Endothelial cell of umbilical vein (primary cell): ENCODE measurements at regions not wholly inside any gene's neighbourhood (a gene's known extent, or its start where the extent isn't known, plus 50 kb on each side); places are given as distances from the start of the nearest gene placed in this dataset.

ENCODE experiments used
- CTCF ChIP-seq, 2 donors: IDR thresholded peaks; 1 replicate in 1 of 2; 2 replicates in 1 of 2; pipeline ENCODE4 v1.5.1; 2011; ENCODE audit warnings: low read length in 2 of 2, mild to moderate bottlenecking in 2 of 2, moderate library complexity in 2 of 2, control low read depth in 1 of 2, inconsistent platforms in 1 of 2, low read depth in 1 of 2; ENCODE audit not compliant: insufficient read depth in 1 of 2; ENCODE audit errors: extremely low read depth in 1 of 2
- POLR2A ChIP-seq: IDR thresholded peaks from 2 replicates; pipeline ENCODE4 v1.6.1; 2012; ENCODE audit warnings: low read depth, mild to moderate bottlenecking, control low read depth, low read length
- POLR2AphosphoS5 ChIP-seq: IDR thresholded peaks from 2 replicates; pipeline ENCODE4 v1.6.1; 2012; ENCODE audit warnings: low read depth, mild to moderate bottlenecking, control low read depth, low read length, moderate library complexity; ENCODE audit not compliant: insufficient read depth

GRCh38 chr10:78547397-78547796 is 513.7 kb downstream of the RPS24 start:
- no peak for TF ChIP-seq CTCF (IDR thresholded peaks at IDR 0.05; ENCODE audit: extremely low read depth in 1 of 2, insufficient read depth in 1 of 2, low read depth in 1 of 2, low read length in 2 of 2)
- TF ChIP-seq POLR2A: no peak
- TF ChIP-seq POLR2AphosphoS5: no peak
